ENCODE measurements at regions not wholly inside any gene's neighbourhood (a gene's known extent, or its start where the extent isn't known, plus 50 kb on each side); places are given as distances from the start of the nearest gene placed in this dataset.

GRCh38 chr1:112332176-112333150 lies 63.6 kb upstream of the CTTNBP2NL start:
- TF ChIP-seq CTCF (conservative IDR thresholded peaks at IDR 0.05; ENCODE audit: low read depth in 2 of 2) = no peak
- TF ChIP-seq REST (IDR thresholded peaks at IDR 0.05; ENCODE audit: unreplicated experiment) = no peak
- no peak for TF ChIP-seq STAT1 (IDR thresholded peaks at IDR 0.05; ENCODE audit: unreplicated experiment)
- TF ChIP-seq EZH2 (IDR thresholded peaks at IDR 0.05; ENCODE audit: low read depth, unreplicated experiment) = no peak
- no peak for TF ChIP-seq CREB1 (CRISPR knock-in tag; IDR thresholded peaks at IDR 0.05; ENCODE audit: low read depth)
- TF ChIP-seq JUNB (IDR thresholded peaks at IDR 0.05; ENCODE audit: unreplicated experiment) = no peak
- TF ChIP-seq EZH2phosphoT487 (IDR thresholded peaks at IDR 0.05; ENCODE audit: unreplicated experiment) = no peak
- no peak for TF ChIP-seq ZNF114 (CRISPR knock-in tag; IDR thresholded peaks at IDR 0.05)
- no peak for TF ChIP-seq NANOG (IDR thresholded peaks at IDR 0.05; ENCODE audit: borderline replicate concordance)
- ATAC-seq (no peak), DNase-seq (ENCODE audit: low spot score) (no peak)
- Histone ChIP-seq H3K27ac (ENCODE audit: low read depth) (no peak overlapping the region), H2AFZ (0 out of 2 replicates have a peak overlapping the region, but pooled peaks have one; percentile 38), H3K4me1 (ENCODE audit: insufficient read depth) (no peaks in the 10 kb centered on the region), H3K36me3 (ENCODE audit: insufficient read depth) (no peaks in the 10 kb centered on the region), H3K79me2 (replicated peaks; ENCODE audit: insufficient read depth) (no peaks in the 10 kb centered on the region), H3F3A (replicated peaks; ENCODE audit: low read depth) (no peaks in the 10 kb centered on the region), H4K20me1 (replicated peaks; ENCODE audit: insufficient read depth) (no peaks in the 10 kb centered on the region), H3K27me3 (ENCODE audit: insufficient read depth) (no peaks in the 10 kb centered on the region), H3K4me2 (no peak overlapping the region), H3K9me2 (ENCODE audit: insufficient read depth) (no peaks in the 10 kb centered on the region), H3K4me3 (no peak overlapping the region)
- H3K27me3 Mint-ChIP-seq (ENCODE audit: insufficient read depth, low read depth, poor library complexity) = peaks cover 9% of the 10 kb centered on the region
- H3K27ac Mint-ChIP-seq = no peak overlapping the region
- H3K36me3 Mint-ChIP-seq (ENCODE audit: low read depth) = no peaks in the 10 kb centered on the region
- H3K4me1 Mint-ChIP-seq = no peaks in the 10 kb centered on the region
- no peak overlapping the region for H3K4me3 Mint-ChIP-seq
- 0 out of 3 replicates have a peak, but pooled peaks cover 3% of the 10 kb centered on the region for H3K9me3 Mint-ChIP-seq
